ENCODE measurements at regions not wholly inside any gene's neighbourhood (a gene's known extent, or its start where the extent isn't known, plus 50 kb on each side); places are given as distances from the start of the nearest gene placed in this dataset.

DNA sequence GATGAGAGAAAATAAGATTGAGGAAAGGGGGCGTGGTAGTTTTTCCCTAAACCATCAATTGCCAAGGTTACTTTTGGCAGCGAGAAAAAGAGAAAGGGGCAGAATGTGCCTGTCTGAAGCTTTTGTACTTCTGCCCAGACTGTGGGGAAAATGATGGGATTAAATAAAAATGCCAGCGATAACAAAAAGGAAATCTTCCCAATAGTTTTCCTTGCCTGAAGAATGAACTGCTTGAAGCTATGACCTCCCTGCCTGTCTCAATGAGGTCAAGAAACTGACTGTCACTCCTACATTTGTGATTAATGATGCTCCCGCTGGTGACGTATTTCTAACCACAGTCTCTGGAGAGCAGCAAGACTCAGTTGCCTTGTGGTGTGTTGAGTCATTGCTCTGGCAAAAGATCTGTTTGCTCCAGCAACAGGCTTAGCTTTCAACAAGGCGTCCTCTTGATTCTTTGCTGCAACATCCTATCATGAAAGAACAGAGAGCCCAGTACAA, 1051.5 kb downstream of the DIAPH3 start:
- no peak for DNase-seq (ENCODE audit: low read depth in 2 of 2)

DNA sequence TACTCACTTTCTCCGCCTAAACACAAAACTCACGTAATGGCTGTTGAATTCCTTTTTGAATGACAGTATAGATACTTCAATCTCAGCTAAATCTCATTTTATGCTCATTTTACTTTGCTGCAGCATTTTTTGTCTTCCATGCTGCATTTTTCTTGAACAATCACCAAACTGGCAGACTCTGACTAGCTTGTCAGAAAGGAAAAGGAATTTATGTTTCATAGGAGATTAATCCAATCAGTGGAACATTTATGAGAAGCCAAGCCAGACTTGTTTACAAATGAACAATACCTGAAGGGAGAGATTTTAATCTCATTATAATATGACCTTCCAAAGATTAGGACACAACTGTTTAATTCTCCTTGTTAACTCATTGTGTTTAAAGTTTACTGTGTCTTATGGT, 1044.3 kb downstream of the DIAPH3 start:
- no peak for DNase-seq (ENCODE audit: low read depth in 2 of 2)

DNA sequence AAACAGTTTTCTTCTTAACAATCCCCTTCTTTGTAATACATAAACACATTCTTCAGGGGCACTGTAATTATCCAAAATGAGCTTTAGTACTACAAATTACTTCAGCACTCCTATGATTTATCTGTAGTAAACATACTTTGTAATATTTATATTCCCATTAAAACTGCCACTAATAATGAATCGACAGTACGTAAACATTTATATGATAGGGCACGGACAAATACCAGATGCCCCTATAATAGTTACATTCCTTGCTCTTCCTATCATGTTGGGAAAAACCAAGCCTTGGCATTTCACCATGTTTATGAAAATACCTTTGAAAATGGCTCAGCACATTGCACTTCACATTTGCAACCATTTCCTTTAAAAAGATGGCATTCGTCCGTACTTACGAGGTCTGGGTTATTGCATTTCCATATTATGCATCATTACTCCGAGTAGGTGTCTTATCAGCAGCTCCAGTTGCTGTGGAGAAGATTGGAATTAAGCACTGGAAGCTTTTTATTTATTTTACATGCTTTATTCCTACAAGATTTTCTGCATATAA, 1043.4 kb downstream of the DIAPH3 start:
- DNase-seq (ENCODE audit: low read depth in 2 of 2) = no peak

DNA sequence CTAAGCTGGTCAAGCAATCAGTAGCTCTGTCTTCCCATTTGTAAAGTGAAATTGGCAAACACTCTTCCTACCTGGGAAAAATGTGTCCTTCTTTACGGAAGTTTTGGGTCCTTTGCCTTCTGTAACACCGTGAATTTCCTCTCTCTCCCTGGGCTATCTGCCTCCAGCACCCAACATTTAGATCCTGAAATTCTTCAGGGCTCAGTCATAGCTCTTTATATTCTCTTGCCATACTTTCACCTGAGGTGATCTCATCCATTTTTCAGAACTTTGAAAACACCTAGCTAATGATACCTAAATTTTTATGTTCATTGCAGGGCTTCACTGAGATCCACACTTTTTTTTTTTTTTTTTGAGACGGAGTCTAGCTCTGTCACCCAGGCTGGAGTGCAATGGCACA, 1042.2 kb downstream of the DIAPH3 start:
- no peak for DNase-seq (ENCODE audit: low read depth in 2 of 2)

DNA sequence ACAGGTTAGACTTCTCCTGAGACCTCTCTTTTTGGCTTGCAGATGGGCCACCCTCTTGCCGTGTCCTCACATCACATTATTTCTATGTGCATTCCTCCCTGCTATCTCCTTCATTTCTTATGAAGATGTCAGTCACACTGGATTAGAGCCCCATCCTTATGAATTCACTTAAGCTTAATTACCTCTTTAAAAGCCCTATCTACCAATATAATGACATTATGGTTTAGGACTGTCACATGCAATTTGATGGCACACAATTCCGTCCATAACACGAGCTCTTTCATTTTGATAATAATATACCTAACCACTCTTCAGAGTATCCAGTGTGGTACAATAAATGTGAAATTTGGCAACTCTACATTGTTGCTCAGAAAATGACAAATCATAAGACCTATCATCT, 1037.3 kb downstream of the DIAPH3 start:
- DNase-seq (ENCODE audit: low read depth in 2 of 2) = no peak

DNA sequence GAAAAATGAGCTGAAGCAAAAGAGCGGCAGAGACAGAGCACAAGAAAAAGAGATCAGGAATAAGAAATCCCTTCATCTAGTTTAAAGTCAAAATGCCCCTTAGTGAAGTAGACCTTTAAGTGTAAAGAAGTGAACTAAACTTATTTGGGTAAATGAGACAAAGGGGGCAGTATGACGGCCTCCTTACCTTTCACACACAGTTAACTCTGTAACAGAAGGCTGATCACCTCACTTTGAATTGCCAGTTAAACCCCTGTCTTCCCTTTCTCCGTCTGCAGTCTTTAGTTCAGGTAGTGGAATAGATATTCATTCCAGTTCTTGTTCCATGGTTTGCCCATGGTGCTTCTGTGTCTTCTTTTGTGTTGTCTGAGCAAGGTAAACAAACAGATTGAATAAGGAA, 1029.8 kb downstream of the DIAPH3 start:
- no peak for DNase-seq (ENCODE audit: low read depth in 2 of 2)

DNA sequence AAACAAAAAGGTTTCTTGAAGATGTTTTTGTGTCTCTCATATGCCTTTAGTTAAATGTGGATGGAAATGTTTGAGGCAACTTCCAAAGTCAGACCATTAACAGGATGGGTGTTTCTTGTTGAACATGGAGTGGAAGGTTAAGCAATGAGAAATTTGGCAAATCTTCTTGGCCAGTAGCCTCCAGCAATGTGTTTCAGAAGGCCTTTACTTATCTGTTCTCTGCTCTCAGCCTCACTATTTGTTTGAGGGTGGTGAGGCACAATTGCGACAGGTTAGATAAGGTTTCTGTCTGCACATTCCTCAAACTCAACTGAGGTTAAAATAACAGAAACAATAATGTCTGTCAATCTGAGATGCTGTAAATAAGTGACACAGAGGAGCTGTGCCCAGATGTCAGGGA, 1019.0 kb downstream of the DIAPH3 start:
- DNase-seq (ENCODE audit: low read depth in 2 of 2) = no peak

DNA sequence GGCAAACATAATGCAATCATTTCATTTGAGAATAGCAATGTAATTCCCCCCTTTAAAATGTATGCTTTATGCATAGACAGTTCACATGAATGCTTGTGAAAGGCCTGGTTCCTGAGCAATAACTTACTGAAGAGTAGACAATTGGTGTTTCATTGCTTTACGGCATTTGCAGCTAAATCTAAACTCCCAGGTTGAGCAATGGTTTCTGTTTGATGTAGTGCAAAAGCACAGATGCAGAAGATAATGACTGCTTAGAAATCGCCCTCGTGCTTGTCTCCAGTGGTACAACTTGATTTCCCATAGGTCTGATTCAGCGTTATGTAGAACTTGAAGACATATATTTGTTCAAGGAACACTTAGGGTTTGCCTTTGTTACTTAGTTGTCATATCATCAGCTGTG, 1018.3 kb downstream of the DIAPH3 start:
- no peak for DNase-seq (ENCODE audit: low read depth in 2 of 2)

DNA sequence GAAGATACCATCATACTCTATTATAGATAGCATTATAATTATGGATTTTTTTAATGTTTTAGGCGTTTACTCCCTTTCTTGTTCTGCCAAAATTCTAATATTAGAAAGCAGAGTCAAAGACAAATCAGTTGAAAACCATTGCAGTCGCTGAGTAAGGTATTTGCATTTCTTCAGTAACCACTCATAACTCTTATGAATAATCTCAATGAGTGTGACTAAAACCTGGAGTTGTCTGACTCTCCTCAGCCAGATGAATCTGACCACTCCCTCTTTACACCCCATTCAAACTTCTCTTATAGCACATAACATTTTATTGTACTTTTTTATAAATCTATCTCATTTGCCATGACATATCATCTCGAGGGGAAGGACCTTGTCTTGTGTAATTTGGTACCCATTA, 1006.5 kb downstream of the DIAPH3 start:
- no peak for DNase-seq (ENCODE audit: low read depth in 2 of 2)

DNA sequence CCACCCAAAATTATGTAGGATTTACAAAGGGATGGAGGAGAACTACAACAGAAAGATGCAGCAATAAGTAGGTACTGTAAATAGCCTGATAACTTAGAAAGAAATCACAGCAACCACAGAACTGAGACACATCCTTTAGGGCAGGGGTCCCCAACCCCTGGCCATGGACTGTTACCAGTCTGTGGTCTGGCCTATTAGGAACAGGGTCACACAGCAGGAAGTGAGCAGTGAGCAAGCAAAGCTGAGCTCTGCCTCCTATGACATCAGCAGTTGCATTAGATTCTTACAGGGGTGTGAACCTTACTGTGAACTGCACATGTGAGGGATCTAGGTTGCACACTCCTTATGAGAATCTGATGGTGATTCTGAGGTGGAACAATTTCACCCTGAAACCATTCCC, 997.6 kb downstream of the DIAPH3 start:
- no peak for DNase-seq (ENCODE audit: low read depth in 2 of 2)

DNA sequence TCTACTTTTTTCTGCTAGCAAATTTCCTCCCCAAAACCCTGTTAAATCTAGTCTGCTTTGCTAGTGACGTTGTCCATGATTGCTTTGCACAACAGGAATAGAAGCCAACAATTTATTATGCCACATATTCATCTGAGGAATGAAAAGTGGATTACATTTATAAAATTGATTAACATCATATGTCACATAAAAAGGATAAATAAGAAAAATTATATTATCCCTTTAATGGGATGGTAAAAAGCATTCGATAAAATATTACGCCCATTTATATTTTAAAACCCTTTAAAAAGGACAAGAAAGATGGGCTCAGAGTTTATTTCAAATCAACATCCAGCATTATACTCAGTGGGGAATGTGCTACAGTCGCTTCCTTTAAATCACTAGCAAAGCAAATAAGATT, 991.7 kb downstream of the DIAPH3 start:
- DNase-seq (ENCODE audit: low read depth in 2 of 2) = no peak

DNA sequence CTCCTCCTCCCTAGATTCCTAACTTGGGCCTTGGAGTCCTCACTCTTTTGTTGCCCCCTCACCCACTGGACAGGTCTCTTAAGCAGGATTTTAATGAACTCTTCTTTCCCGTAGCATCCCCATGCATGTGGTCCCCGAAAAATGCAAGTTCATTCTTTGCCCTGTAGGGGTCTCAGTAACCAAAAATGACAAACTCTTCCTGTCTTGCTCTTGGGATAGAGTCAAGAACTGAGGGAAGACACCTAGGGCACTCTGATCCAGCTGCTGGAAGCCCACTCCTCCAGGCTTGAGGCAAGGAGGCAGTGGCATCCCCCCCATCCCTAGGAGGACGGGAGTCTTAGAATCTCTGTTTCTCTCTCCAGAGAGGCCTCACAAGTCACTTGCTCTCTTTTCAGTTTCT, 987.0 kb downstream of the DIAPH3 start:
- DNase-seq (ENCODE audit: low read depth in 2 of 2) = no peak

DNA sequence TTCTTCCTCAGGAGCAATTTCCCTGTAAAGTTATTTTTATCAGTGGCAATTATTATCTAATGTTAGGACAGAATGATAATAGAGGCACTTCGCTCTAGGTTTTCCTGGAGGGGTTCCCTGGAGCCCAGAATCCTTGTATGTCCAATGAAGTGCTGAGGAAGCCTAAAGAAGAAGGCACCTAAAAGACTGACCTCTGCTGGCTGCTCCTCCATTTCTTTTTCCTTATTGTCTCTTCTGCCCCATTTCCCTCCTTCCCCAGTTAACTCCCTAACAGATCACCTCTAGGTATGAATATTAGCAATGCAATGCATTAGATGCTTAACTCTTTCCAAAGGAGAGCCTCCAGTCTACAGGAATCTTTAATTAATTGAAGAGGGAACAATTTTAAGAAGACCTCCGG, 985.4 kb downstream of the DIAPH3 start:
- no peak for DNase-seq (ENCODE audit: low read depth in 2 of 2)

DNA sequence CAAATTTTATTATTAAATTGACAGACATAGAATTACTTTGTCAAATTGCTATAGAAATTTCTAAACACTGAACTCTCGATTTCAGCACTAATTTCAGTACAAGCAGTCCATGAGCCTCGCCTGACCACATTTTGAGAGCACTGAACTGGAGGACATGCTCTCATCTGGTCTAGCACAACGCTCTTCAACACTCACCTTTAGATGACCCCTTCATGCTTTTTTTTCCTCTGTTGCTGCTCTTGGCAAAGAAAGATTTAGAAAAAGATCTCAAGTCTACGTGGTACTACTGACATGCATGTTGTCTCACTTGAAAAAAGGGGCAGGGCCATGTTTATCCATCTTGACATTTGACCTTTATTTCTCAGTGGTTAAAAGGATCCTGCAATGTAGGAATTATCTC, 981.5 kb downstream of the DIAPH3 start:
- no peak for DNase-seq (ENCODE audit: low read depth in 2 of 2)

DNA sequence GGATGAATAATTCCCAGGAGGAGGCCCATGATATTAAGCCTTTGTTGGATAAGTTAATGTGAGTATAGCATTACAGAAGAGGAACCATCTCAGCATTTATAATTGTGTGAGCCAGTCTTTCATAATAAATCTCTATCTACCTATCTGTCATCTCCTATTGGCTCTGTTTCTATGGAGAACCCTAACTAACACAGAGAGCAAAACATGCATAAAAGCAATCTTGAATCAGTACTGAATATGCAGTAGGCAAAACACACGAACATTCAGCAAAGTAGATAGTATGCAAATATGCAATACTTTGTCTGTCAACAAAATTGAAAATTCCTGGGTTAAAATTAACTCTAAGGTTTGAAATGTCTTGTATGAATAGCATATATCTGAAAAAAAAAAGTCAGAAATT, 966.3 kb downstream of the DIAPH3 start:
- DNase-seq (ENCODE audit: low read depth in 2 of 2) = no peak

DNA sequence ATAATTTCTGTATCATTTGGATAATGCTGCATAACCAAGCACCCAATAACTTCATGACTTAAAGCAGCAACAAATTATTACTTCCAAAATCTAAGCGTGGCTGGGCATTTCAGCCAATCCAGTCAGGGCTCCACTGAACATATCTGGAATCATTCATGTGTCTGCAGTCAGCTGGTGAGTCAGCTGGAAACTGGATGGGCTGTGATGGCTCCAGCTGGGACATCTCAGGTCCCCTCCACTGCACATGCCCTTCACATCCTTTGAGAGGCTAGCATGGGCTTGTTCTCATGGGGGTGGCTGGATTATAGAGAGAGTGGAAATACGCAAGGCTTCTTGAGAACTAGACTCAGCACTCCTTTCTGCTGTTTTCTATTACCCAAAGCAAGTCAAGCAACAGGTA, 961.9 kb downstream of the DIAPH3 start:
- DNase-seq (ENCODE audit: low read depth in 2 of 2) = no peak

DNA sequence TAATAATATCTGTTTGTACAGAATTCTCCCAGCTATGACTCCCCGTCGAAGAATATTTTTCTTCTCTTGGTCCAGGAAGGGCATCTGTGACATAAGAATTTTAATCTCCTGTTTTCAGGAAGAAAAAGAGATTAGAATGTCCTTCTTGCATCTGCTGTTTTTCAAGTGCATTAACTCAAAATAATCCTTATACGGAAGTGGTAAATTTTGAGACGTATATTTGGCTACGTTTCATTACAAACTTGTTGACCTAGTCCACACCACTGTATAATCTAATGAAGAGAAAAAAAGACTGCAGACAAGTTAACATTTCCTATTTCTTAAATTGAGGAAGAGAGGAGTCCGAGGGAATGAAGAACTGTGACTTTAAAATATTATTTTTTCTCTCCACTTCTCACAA, 959.9 kb downstream of the DIAPH3 start:
- DNase-seq (ENCODE audit: low read depth in 2 of 2) = no peak

DNA sequence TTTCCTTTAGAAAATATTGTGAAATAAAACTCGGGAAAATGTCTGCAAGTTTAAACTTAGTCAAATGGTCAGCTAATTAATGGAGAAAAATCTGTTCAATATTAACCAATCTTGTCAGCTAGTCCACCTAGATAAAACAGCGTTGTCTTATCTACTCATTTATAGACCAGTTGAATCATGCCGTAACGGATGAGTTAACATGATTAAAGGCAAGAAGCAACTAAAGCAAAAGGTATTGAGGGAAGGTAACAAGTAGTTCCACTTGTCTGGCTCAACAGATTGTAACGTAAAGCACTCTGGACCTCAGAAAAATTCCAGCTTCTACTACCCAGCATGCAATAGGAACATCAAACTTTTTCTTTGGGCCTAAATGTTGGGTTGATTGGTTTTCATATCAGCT, 958.2 kb downstream of the DIAPH3 start:
- DNase-seq (ENCODE audit: low read depth in 2 of 2) = no peak

DNA sequence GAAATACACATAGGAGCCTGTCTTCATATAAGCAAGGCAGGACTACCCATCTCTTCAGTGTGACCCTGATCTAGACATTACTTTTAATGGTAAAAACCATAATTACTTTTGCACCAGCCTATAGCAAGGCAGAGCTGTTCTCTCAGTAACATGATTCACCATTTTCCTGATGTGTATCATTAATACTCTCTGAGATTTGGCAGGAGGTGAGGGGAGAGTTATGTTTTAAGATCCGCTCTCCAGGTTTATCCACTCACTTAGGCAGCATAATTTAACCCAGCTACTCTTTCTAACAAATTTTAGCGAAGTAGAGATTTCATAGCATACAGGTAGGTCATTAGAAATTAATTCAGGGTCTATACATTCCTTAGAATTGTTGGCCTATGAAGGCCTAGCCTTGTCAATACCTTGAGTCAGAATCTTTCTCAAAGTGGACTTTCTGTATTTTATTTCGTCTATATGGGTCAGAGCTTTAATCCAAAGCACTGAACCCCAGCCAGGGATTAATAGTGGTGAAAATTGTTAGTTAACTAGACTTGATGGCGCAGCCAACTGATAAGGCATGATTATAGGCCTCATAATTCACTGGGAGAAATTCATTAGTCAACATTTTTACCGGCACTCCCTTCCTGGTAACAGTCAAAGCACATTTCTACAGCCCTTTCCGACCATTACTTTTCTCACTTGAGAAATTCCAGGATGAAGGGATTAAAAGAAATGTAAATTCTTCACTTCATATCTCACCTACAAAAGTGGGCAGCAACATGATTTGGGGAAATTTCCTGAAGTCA, 955.1 kb downstream of the DIAPH3 start:
- DNase-seq (ENCODE audit: low read depth in 2 of 2) = no peak

DNA sequence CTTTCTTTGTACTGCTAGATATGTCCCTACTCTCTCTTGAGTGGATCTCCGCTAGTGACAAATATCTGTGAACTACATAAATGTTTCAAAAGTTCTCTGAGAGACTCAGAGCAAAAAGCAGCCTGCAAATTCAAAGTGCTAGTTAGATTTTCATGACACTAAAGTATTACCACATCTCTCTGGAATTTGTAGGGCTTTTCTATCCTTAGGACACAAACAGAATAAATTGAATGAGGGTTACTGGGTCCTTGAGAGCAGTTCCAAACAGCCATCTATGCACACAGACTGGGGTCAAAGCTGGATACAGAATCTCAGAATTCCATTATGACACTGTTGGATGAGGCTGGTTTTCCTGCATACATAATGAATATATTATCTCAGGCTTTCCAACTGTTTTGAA, 953.2 kb downstream of the DIAPH3 start:
- DNase-seq (ENCODE audit: low read depth in 2 of 2) = no peak

DNA sequence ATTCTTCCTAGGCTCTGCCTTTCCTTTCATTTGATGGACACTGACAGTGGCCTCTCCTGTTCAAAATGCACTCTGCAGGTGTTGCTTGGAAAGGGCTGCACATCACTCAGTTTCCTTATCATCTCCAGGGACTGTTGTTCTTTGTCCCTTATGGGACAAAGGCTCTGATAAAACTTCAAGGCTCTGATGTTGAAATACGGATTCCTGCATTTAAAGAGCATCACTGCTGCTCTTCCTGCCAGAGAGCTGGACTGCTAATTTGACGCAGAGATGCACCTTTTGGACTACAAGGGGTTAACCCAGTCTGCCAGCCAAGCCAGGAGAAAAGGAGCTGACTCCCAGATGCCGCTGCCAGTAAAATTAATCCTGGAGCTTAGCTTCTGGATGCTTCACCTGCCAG, 952.1 kb downstream of the DIAPH3 start:
- DNase-seq (ENCODE audit: low read depth in 2 of 2) = no peak

DNA sequence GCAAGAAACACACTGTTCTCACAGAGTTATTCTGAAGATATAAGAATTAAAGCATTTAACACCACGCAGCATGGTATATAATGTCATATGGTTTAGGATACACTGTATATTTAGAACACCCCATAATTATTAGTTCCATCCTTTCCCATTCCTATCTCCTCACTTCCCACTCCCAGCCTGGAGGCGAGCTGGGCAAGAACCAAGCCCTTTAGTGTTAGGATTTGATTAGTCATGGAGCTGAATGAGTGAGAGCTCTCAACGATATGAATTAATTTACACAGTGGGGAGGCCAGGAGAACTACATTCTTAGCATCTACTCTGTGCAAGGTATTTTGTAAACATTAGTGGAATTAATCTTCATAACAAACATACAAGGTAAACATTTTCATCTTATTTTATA, 934.3 kb downstream of the DIAPH3 start:
- DNase-seq (ENCODE audit: low read depth in 2 of 2) = no peak

DNA sequence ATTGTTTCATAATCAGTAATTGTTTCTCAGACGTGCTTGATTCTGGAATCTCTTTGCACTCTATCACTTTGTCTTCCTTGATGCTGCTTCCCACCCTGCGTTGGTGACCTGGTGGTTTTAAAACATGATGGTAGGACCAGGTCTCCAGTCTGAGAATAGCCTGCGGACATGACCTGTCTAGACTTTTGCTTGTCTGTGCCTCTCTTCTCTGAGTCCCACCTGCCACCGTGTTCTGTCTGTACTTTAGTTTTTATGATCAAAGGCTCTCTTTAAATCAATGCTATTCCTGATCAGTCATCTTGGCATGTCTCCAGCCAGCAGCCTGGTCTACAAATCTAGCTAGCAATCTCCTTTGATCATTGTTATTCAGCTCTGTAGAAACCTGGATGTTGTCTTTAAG, 933.9 kb downstream of the DIAPH3 start:
- no peak for DNase-seq (ENCODE audit: low read depth in 2 of 2)

All from activated CD8-positive, alpha-beta memory T cell treated with anti-CD3 and anti-CD28 coated beads for 4 hours (primary cell).